ENCODE measurements at regions not wholly inside any gene's neighbourhood (a gene's known extent, or its start where the extent isn't known, plus 50 kb on each side); places are given as distances from the start of the nearest gene placed in this dataset.

DNA sequence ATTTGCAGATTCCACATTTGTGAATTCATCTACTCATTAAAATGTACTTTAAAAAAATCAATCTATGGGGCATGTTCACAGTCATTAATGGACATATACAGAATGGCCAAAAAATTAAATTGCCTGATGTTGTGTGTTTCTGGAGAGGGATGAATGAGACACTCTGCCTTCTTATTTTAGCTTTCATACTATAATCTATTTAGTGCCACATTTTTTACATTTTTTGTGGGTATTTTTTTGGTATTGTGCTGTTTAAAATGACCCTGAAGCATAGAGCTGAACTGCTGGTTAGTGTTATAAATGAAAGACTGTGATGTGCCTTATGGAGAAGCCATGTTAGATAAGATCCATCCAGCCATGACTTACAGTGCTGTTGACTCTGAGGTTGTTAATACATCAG lies 961.8 kb upstream of the LRRN3 start:
- DNase-seq (ENCODE audit: low read depth), result no peak
- TF ChIP-seq, protein P1, sequence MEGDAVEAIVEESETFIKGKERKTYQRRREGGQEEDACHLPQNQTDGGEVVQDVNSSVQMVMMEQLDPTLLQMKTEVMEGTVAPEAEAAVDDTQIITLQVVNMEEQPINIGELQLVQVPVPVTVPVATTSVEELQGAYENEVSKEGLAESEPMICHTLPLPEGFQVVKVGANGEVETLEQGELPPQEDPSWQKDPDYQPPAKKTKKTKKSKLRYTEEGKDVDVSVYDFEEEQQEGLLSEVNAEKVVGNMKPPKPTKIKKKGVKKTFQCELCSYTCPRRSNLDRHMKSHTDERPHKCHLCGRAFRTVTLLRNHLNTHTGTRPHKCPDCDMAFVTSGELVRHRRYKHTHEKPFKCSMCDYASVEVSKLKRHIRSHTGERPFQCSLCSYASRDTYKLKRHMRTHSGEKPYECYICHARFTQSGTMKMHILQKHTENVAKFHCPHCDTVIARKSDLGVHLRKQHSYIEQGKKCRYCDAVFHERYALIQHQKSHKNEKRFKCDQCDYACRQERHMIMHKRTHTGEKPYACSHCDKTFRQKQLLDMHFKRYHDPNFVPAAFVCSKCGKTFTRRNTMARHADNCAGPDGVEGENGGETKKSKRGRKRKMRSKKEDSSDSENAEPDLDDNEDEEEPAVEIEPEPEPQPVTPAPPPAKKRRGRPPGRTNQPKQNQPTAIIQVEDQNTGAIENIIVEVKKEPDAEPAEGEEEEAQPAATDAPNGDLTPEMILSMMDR (conservative IDR thresholded peaks at IDR 0.05; ENCODE audit: low read depth, low read length), result no peak
- H3K4me3 ChIP-seq (ENCODE audit: low read depth, low read length), result no peak overlapping the region

DNA sequence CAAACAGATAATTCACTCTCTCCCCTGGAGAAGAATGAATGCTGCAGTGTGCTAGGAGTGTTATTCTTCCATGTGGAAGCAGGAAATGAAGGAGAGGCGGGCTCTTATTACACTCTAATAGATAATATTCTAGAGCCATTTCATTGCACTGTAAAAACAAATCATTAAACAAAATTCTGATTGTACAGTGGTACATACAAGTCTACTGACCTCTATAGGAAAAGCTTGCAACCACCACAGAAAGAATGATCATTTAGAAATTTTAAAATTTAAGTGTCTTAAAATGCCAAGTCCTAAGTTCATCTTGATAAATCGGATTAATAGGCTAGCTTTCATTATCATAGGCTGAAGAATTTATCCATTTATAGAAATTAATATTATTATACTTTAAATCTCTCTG lies 960.3 kb upstream of the LRRN3 start:
- TF ChIP-seq, protein P1 (conservative IDR thresholded peaks at IDR 0.05; ENCODE audit: low read depth, low read length), result no peak
- no peak overlapping the region for H3K4me3 ChIP-seq (ENCODE audit: low read depth, low read length)
- no peak for DNase-seq (ENCODE audit: low read depth)

DNA sequence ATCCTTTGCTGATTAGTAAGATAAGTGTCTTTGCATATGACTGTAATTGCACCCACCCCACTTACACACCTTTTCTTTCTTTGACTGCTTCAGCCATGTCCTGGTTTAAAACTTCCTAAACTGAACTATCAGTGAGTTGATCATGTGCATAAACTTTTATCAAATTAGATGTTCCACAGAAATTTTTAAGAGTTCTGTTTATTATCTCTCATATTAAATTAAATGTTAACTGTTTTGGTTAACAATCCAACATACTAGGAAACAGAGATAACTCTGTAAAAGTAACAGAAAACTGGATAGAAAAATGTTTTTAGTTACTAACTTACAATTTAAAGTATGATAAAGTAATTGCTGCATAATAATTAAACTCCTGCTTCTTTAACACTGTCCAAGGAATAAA lies 959.6 kb upstream of the LRRN3 start:
- no peak for DNase-seq (ENCODE audit: low read depth)
- TF ChIP-seq, protein P1 (conservative IDR thresholded peaks at IDR 0.05; ENCODE audit: low read depth, low read length), result no peak
- H3K4me3 ChIP-seq (ENCODE audit: low read depth, low read length), result no peak overlapping the region

DNA sequence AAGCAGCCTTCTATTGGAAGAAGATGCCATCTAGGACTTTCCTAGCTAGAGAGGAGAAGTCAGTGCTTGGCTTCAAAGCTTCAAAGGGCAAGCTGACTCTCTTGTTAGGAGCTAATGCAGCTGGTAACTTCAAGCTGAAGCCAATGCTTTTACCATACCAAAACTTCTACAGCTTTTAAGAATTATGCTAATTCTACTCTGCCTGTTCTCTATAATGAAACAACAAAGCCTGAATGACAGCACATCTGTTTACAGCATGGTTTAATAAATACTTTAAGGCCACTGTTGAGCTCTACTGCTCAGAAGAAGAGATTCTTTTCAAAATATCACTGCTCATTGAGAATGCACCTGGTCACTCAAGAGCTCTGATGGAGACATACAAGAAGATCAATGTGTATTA lies 951.9 kb upstream of the LRRN3 start:
- TF ChIP-seq, protein P1 (conservative IDR thresholded peaks at IDR 0.05; ENCODE audit: low read depth, low read length), result no peak
- H3K4me3 ChIP-seq (ENCODE audit: low read depth, low read length), result no peak overlapping the region
- no peak for DNase-seq (ENCODE audit: low read depth)

DNA sequence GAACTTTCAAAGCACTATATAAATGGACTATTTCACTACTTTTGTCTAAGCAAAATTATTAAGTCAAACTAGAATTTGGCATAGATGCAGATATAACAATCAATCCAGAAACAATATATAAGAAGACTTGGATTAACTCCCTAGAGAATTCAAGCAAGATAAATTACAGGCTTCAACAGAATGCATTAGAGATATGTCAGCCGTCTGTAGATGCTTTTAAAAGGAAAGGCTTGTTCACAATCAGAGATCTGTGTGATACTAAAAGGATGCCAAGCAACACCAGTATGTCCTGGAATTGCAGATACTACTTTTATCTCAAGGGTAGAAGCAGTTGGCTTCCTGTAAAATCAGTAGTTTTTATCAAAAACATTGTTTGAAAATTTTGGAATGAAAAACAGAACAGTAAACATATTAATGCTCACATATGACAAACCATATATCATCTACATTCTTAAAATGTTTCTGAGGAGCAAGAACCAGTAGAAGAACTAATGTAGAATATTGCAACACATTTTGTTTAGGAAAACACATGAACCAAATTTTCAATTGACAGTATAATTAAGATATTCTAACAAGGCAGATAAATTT lies 947.9 kb upstream of the LRRN3 start:
- TF ChIP-seq, protein P1 (conservative IDR thresholded peaks at IDR 0.05; ENCODE audit: low read depth, low read length), result no peak
- DNase-seq (ENCODE audit: low read depth), result no peak
- H3K4me3 ChIP-seq (ENCODE audit: low read depth, low read length), result no peak overlapping the region

DNA sequence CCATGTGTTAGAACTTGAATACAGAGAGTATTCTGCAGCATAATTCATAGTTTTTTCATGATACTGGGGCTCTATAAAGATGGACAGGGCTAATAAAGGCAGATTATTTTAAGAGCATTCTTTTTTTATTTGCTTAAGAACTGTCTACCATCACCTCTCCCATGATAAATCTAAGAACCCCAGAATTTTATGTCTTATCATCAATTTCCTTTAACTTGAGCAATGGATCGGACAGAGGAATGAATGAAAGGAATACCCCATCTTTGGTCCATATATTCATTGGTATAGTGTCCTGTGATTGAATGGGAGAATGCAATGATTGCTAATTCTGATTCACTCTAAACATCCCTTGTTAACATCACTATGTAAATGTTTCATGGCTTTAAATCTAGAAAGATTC lies 946.3 kb upstream of the LRRN3 start:
- no peak overlapping the region for H3K4me3 ChIP-seq (ENCODE audit: low read depth, low read length)
- DNase-seq (ENCODE audit: low read depth), result no peak
- TF ChIP-seq, protein P1 (conservative IDR thresholded peaks at IDR 0.05; ENCODE audit: low read depth, low read length), result no peak

DNA sequence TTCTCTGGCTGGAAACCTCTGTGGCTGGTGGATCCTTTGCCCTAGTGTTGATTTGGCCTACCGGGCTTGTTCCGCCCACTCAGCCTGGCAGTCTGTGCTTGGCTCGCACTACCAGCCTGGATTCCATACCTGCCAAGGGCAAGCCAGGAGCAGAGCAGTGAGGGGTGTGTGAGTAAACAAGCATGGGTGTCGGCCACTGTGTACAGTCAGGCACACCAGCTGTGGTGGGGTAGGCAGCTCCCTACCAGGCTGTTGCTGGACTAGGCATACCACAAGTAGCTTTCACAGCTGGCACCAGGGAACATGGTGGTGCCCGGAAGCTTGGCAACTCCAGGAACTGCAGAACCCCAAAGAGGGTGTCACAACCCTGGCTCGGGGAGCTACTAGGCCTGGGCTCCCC lies 942.9 kb upstream of the LRRN3 start:
- H3K4me3 ChIP-seq (ENCODE audit: low read depth, low read length), result no peak overlapping the region
- TF ChIP-seq, protein P1 (conservative IDR thresholded peaks at IDR 0.05; ENCODE audit: low read depth, low read length), result no peak
- DNase-seq (ENCODE audit: low read depth), result no peak
